Activated T-cell treated with anti-CD3 and anti-CD28 coated beads for 1 hour (primary cell): ENCODE measurements at regions not wholly inside any gene's neighbourhood (a gene's known extent, or its start where the extent isn't known, plus 50 kb on each side); places are given as distances from the start of the nearest gene placed in this dataset.

ENCODE experiments used
- DNase-seq: peaks from one replicate; pipeline ENCODE4 v3.0.0-alpha.2; 2020; ENCODE audit warnings: low read depth

DNA sequence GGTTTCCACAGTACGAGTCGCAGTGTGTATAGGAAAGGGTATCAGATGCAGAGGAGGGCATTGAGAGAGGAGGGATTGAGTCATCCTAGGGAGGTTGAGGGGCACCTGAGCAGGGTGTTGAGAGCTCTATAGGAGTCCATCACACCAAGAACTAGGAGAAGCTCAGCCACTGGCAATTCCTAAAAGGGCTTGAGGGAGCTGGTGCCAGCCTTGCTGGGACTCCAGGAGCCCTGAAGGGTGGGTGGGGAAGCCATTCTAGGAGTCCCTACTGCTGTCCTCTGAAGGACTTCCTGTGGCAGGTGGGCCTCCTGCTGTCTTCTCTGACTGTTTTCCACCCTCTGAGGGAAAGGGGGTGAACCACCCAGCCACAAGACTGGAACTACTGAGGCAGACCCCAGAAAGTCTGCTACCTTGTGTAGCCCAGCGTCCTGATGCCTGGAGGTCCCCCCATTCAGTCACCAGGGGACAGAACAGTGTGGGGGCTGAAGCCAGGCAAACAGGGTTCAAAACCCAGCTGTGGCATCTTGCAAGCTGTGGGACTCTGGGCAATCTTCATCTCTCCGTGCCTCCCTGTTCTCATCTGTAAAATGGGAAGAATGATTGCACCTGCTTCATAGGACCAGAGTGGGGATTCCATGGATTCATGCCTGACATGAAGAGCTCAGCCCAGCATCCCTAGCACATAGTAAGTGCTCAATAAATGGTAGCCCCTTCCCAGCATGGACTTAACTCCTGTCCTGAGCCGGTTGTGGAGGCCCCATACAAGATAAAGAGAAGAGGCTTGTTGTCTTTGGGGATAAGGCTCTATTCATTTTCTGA, 149.5 kb downstream of the C9orf50 start:
- no peak for DNase-seq

DNA sequence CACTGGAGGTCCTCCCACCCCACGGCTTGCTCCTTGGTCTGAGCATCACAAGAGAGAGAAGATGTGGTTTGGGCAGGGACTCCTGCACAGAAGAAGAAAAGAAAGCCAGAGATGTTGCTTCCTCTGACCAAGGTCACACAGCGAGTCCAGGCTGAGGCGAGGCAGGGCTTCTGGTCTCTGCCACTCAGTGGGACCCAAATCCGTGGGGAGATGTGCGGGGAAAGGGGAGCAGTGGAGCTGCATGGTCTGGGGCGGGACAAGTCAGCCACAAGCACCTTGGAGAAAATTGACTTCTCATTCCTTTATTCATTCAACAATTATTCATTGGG, 150.9 kb downstream of the C9orf50 start:
- no peak for DNase-seq

DNA sequence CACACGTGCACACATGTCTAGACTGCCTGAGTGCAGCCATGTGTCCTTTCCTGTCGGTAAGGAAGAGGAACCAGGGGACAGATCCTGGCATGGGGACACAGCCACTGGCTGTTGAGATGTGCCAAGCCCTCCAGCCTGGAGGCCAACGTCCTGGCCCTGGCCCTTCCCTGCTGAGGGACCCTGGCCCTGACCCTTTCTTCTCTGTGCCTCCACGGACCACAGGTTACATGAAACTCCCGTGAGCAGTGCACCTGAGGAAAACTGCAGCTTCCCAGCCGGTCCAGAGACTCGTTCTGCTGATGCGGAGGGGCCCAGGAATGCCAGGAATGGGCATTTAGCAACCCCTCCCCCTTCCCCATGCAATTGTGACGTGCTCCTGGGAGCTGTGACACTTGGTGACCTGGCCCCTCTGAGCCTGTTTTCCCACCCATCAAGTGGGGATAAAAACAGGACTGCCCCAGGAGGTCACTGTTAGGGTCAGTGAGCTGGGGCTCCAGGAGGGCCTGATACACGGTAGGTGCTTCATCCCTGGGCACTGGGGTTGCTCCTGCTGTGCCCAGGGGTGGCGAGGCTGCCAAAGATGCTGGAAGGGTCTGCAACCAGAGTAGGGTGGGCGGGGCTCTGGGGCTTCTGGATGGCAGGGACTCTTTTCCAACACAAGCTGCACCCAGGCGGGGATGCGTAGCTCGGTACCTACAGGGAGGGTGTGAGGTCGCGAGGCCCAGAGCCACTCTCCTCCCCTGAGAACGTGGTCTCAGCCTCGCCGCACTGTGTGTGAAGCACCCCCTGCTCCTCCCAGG, 151.5 kb downstream of the C9orf50 start:
- DNase-seq: no peak

DNA sequence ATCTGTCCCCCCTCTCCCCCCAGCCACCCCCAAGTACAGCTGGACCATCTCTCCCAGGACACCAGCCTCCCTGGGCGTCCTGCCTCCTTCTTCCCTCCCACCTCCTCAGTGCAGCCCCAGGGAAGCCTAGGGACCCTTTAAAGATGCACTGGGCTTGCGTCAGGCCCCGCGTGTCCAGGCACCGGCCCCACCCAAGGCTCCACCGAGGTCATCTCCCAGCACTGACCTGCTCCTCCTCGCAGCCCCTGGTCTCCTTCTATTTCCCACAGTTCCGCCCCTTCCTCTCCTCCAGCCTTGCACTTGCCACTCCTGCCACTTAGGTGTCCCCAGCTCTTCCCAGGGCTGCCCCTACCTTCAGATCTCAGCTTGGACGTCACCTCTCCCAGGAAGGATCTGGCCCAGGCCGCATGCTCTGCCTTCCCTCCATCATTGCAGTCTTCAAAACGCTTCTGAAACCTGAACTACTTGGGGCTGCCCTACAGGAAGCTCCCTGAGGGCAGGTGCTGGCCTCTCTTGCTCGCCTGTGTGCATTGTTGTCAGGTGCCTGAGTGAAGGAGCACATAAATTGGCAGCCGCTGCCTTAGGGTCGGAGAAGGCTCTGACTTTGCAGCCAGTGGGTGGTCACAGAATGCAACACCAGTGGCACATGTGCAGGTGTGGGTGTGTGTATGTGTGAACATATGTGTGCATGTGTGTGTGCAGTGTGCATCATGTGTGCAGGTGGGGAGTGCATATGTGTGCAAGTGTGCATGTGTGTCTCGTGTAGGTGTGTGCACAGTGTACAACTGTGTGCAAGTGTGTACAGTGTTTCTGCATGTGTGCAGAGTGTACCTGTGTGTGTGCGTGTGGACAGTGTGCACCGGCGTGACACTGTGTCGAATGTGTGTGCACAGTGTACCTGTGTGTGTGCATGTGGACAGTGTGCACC, 152.9 kb downstream of the C9orf50 start:
- DNase-seq: no peak

DNA sequence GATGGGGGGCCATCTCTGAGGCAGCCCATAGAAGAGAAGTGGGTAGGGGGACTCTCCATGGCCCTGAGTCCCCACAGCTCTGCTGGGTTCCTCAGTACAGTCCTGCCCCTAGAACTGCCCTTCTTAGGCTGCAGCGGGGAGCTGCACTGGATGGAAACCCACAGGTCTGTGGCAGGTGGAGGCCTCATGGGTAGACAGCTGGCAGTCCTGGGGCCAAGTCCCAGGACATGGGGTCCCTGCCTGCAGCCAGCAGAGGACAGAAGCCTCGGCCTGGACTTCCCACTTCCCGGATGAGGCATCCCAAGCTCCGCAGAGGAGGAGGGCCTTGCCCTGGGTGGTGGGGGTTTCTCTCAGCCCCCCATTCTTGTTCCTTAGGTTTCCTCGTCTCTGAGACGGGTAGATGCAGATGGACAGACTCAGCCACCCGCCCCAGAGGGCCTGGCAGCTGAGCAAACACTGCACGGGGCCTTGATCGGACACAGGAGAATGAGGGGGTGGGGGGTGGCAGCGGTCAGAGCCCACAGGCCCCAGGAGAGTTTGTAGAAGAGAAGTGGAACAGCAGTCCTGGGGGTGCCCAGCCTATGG, 153.8 kb downstream of the C9orf50 start:
- no peak for DNase-seq

DNA sequence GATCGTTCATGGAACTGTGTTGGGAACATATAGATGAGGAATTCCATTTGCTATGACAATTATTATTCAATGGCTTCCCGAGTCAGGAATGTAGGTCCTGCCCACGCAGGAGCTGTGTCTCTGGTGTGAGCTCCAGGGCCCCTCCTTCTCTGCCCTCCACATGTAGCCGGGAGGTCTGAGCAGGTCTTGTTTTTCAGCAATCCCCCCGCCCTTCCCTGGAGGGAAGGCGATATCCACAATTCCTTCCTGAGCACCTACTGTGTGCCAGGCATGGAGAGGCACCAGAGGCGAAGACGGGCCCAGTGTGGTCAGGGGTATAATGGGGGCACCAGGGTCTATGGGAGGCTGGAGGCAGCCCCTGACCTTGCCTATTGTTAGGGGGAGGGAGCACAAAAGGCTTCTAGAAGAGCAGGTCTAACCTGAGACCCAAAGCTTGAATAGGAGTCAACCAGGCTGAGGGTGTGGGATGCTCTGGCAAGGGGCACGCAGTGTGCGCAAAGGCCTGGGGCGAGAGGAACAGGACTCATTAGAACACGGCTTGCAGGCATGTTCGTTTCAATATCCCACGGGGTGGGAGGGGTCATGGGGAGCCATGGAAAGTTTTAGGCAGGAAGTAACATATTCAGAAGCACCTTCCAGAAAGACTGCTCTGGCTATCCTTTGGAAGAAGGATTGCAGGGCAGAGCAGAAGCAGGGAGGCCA, 154.9 kb downstream of the C9orf50 start:
- no peak for DNase-seq

DNA sequence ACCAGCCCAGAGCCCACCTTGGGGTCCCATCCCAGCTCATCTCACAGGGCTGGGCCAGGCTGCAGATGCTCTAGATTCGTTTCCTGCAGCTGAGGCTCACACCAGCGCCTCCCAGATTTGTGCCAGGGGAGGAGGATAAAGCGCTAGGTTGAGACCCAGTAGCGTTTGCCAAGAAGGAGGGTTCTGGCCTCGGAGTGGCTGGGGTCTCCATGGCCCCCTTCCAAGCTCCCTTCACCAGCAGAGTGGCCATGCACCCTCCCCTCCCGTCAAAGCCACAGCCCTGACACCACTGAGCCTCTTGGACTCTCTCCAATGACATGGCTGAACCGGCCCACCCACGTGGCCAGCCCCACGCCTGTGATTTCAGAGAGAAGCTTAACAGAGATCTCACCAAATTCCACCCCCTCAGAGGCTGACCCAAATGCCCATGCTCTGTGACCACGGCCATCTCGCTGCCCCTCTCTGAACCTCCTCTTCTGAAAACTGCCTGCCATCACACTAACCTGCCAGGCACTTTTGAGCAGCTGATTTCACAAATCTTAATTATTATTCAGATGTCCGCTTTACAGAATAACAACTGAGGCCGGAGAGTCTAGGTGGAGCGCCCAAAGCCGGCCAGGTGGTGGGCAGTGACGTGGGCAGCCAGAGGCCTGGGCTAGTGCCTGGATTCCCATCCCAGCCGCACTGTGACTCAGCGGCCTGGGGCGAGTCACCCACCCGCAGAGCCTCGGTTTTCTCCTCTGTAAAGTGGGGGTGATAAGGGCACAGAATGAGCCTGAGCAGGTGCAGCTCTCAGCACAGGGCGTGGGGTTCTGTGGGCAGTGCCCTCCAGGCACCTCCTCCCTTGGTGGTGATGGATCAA, 155.7 kb downstream of the C9orf50 start:
- DNase-seq: no peak

DNA sequence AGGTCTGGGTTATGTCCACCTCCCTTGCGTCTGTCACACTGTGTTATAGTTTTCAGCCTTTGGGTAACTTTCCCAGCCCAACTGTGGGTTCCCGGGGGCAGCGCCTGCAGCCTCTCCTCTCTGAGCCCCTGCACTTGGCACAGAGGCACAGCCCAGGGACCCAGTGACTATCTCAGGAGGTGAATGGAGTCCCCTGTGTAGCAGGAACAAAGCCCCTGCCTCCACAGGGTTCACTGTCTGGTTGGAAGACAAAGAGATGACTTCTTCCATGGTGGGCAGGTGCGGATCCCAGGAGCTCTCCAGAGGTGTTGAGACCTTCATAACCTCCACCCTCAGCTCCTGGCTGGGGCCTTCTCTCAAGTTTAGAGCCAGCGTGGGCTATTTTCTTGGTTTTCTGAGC, 156.9 kb downstream of the C9orf50 start:
- no peak for DNase-seq

DNA sequence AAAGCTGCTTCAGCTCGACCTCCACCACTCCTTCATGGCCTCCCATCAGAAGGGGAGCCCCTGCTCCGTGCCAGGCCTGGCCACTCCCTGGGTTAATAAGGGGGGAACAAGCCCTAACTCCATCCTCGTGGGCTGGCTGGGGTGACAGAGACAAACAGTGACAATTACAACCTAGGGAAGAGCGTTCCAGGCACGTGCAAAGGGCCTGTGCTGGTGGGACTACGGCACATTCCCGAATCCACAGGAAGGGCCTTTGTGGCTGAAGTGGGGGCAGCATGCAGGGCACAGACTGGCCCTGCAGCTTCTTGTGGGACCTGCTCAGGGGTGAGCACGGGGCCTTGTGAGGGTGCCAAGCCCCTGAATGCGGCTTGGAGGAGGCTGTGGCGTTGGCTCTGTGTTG, 157.4 kb downstream of the C9orf50 start:
- DNase-seq: no peak

DNA sequence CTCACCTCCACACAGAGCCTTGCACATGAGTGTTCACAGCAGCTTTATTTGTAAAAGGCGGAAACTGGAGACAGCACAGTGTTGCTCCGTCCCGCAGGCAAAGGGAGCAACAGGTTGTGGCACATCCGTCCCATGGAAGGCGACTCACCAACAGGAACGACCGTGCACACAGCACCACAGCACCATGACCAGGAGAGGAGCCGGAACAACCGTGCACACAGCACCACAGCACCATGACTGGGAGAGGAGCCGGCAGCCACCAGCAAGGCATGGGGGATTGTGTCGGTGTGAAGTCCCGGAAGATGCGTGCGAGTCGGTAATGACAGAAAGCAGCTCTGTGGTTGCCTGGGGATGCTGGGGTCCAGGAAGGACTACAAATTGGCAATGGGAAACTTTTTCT, 158.5 kb downstream of the C9orf50 start:
- no peak for DNase-seq

DNA sequence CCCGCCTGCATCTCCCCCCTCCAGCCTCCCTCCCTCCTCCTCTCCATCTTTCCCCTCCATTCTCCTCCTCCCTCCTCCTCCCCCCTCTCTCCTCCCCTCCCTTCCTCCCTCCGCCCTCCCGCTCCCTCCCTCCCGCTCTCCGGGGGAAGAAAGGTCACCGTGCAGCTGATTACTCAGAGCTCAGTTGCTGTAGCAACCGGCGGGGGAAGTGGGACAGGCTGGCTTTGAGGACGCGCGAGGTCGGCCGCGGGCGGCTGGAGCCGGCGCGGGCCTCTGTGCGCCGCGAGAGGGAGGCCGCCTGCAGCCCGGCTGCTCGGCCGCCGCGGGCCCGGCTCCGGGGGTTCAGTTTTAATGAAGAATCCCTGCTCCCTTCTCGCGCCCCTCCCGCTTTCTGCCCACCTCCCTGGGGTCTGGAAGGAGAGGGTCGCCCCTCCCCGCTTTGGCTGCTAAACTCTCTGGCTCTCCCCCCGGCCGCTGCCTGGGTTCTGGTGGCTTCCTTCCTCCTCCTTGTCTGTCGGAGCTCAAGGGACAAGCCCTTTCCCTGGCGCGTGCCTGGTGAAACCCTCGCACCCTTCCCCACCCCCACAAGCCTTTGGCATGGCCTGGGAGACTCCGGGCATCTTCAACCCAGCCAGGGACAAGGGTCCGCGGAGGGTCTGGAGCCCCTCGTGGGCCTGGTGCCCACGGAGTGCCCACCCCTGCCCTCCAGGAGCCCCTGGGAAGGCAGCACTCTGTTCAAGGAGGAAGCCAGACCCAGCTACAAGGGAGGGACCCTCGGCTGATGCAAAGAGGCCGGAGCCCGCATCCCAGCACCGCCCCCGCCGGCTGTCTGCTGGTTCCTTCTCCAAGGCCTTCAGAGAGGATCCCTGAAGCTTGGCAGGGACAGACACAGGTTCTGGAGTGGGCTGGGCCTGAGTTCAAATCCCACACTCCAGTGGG, 160.3 kb downstream of the C9orf50 start:
- peak; percentile 73 for DNase-seq

DNA sequence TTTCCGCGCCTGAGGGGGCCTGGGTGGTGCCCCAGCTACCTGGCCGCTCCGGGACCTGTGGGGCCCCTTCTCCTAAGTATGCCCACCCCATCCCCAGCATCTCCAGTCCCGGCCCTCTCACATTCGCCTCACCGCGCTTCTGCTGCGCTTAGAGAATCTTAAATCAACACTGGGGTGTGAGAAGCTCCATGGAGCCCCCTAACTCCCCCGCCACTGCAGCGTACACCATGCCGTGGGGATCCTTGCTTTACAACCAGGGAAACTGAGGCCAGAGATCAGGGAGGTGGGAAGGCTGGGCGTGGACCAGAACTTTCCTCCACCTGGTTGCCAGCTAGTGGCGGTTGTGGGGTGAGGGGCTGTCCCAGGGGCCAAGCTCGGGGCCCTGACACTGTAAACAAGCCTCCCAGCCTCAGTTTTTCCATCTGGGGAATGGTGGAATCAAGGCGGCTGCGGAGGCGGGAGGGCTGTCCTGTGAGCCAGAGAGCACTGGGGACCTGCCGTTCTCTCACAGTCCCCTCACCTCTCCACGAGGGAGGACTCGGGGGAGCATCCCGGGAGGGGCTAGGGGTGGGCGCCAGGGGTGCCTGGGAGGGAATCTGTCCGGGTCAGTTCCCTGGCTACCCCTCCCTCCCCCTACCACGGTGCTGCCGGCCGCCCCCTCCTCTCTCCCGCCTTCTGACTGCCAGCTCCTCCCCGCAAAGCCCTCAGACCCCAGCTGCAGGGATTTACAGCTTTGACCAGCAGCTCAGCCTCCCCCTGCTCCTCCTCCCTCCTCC, 161.2 kb downstream of the C9orf50 start:
- DNase-seq: no peak

DNA sequence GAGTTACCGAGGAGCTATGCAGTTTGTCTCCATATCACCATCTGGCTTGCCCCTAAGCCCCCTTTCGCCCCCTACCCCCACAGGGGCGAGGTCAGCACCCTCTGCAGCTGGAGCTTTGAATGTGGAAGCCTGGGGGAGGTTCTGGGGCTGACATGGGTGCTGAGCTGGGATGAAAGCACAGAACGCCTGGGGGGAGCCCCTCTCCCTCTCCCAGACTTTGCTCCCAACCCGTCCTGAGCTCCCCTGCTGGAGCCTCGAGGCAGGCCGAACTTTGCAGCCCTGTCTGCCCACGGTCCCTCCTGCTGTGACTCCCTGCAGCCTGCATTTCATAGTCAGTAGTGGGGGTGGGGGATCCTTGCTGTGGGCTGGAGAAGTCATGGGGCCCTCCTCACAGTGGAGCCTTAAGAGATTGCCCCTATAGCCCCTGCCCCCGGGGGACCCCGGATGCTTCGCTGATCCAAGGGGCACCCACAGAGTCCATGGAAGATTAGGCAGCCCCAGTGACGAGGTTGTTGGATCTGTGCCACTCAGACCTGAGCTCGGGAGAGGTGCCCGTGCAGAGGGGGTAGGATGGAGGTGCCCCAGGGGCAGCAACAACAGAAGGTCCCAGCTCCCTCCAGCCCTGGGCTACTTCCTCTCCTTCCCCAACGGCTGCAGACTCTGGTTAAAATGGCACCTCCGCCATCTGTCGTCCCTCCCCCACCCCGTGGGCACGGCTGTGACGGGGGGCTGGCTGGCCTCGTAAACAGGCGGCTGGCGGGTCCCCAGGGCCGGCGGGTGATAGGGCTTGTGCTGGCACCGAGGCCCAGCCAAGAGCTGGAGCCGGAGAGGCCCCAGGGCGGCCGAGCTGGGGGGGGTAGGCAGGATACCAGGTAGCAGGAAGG, 162.0 kb downstream of the C9orf50 start:
- DNase-seq: no peak

DNA sequence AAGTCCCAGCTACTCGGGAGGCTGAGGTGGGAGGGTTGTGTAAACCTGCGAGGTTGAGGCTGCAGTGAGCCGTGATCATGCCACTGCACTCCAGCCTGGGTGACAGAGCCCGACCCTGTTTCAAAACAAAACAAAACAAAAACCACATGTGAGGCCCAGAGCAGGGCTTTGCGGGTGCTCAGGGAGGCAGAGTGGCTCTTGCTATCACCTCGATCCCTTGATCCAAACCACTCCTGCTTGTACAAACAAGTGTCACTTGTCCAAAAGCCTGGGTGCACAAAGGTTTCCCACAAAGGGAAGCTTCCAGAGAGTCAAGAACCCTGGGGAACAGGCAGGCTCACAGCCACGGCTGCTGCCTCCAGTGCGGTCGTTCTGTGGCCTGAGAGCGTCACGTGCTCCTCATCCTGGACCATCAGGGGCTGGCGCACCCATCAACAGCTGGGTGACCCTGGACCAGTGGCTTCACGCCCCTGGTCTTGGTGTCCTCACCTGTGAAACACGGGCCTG, 162.7 kb downstream of the C9orf50 start:
- peak; percentile 36 for DNase-seq

DNA sequence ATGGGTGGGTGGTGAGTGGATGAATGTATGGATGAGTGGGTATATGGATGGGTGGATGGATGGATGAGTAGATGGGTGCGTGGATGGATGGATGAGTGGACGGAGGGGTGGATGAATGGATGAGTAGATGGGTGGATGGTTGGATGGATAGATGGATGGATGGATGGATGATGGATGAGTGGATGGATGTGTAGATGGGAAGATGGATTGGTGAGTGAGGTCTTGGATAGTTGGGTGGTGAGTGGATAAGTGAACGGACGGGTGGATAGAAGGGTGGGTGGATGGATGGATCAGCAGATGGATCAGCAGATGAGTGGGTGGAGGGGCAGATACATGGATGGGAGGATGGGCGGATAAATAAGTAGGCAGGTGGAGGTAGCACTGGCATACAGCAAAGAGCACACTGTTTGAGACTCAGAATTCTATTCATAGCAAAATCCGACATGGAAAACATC, 163.5 kb downstream of the C9orf50 start:
- DNase-seq: no peak

DNA sequence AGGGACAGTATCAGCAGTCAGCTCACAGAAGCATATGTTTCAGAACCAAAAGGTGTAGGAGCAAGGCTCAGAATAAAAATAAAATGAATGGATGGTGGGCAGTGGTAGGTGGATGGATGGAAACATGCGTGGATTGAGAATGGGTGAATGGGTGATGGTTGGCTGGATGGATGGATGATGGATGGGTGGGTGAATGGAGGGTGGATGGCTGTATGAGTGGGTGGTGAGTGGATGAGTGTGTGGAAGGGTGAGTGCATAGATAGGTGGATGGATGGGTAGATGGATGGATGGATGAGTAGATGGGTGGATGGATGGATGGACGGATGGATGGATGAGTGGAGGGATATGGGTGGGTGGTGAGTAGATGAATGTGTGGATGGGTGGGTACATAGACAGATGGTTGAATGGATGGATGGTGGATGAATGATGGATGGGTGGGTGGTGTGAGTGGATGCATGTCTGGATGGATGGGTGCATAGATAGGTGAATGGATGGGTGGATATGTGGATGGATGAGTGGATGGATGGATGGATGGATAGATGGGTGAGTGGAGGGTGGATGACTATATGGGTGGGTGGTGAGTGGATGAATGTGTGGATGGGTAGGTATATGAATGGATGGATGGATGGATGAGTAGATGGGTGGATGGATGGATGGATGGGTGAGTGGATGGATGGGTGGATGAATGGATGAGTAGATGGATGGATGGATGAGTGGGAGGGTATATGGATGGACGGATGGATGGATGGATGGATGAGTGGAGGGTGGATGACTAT, 164.2 kb downstream of the C9orf50 start:
- DNase-seq: no peak
